Cardiac fibroblast (primary cell): ENCODE measurements at regions not wholly inside any gene's neighbourhood (a gene's known extent, or its start where the extent isn't known, plus 50 kb on each side); places are given as distances from the start of the nearest gene placed in this dataset.

Experiments
- DNase-seq, 2 donors: peaks; one replicate each; pipeline versions ENCODE4 v3.0.0 to v3.0.0-alpha.2; 2010; ENCODE audit warnings: low read depth in 2 of 2
- H3K4me3 ChIP-seq, 2 donors: replicated peaks in 1 of 2; 1 replicate in 1 of 2; 2 replicates in 1 of 2; pipeline ENCODE4 v1.5.1; 2011; ENCODE audit warnings: low read depth in 2 of 2, low read length in 2 of 2, mild to moderate bottlenecking in 2 of 2, moderate library complexity in 1 of 2
- CTCF ChIP-seq: IDR thresholded peaks from one replicate; pipeline ENCODE4 v1.5.1; 2011; ENCODE audit warnings: low read depth, mild to moderate bottlenecking, low read length, inconsistent platforms

- H3K4me3 ChIP-seq: no peak overlapping the region
- TF ChIP-seq CTCF: no peak
- DNase-seq: peak; percentile 42 to 47
Observed at GRCh38 chr11:95711162-95711944, 78.2 kb downstream of the FAM76B start.

- H3K4me3 ChIP-seq: no peak overlapping the region
- DNase-seq: no peak
- no peak for TF ChIP-seq CTCF
Observed at GRCh38 chr11:95708681-95709080, 80.9 kb downstream of the FAM76B start.

- DNase-seq: peak in 1 of 2 donors; percentile 34
- no peak for TF ChIP-seq CTCF
- H3K4me3 ChIP-seq: no peak overlapping the region
Observed at GRCh38 chr11:95706974-95707387, 82.6 kb downstream of the FAM76B start.

GRCh38 chr11:95705485-95706124, 84.0 kb downstream of the FAM76B start:
- H3K4me3 ChIP-seq: no peak overlapping the region
- TF ChIP-seq CTCF: peak; percentile 97

GRCh38 chr11:95704865-95705264, 84.7 kb downstream of the FAM76B start:
- DNase-seq: no peak
- no peak for TF ChIP-seq CTCF
- H3K4me3 ChIP-seq: no peak overlapping the region

More at GRCh38 chr11:95705485-95706124, 84.0 kb downstream of the FAM76B start:
- DNase-seq: peak; percentile 91 to 93

GRCh38 chr11:95703049-95703448, 86.5 kb downstream of the FAM76B start:
- DNase-seq: no peak
- TF ChIP-seq CTCF: no peak
- no peak overlapping the region for H3K4me3 ChIP-seq
